PC-3 (cell line): ENCODE measurements at regions not wholly inside any gene's neighbourhood (a gene's known extent, or its start where the extent isn't known, plus 50 kb on each side); places are given as distances from the start of the nearest gene placed in this dataset.

Source experiments
- CTCF ChIP-seq: fragments of 300-600 bp; sonication (generic); conservative IDR thresholded peaks from 2 replicates; pipeline ENCODE4 v1.5.1; 2017; ENCODE audit warnings: antibody characterized with exemption, low read depth, mild to moderate bottlenecking, low read length
- EZH2 ChIP-seq: fragments of 300-600 bp; sonication (generic); IDR thresholded peaks from one replicate; pipeline ENCODE4 v1.6.1; 2017; ENCODE audit warnings: antibody characterized with exemption, mild to moderate bottlenecking, low read length; ENCODE audit not compliant: unreplicated experiment

- no peak for TF ChIP-seq EZH2
- TF ChIP-seq CTCF: no peak
These were observed 185.9 kb upstream of the PBDC1 start for GRCh38 chrX:75986976-75987375.
